Central memory CD4-positive, alpha-beta T cell (primary cell): ENCODE measurements at regions not wholly inside any gene's neighbourhood (a gene's known extent, or its start where the extent isn't known, plus 50 kb on each side); places are given as distances from the start of the nearest gene placed in this dataset.
"Not testable (repeated sequence)": the region's sequence is repeated elsewhere in the genome, so short reads cannot be mapped to it uniquely, and the experiment has no call there.

Experiments used
- DNase-seq: peaks from one replicate; pipeline ENCODE4 v3.0.0; 2022

- no peak for DNase-seq
These were observed 184.4 kb downstream of the FCRL5 start for GRCh38 chr1:157367870-157368269.

GRCh38 chr1:157367091-157367739, 185.1 kb downstream of the FCRL5 start:
- DNase-seq, result no peak

GRCh38 chr1:157364612-157365011, 187.7 kb downstream of the FCRL5 start:
- no peak for DNase-seq

- no peak for DNase-seq
These were observed 188.6 kb downstream of the FCRL5 start for GRCh38 chr1:157363660-157364140.

GRCh38 chr1:157360023-157360390, 192.3 kb downstream of the FCRL5 start:
- DNase-seq, result no peak

GRCh38 chr1:157359314-157360022, 192.8 kb downstream of the FCRL5 start:
- no peak for DNase-seq

- no peak for DNase-seq
These were observed 195.2 kb downstream of the FCRL5 start for GRCh38 chr1:157357111-157357510.

- DNase-seq, result no peak
These were observed 195.7 kb downstream of the FCRL5 start for GRCh38 chr1:157356601-157357000.

- DNase-seq, result no peak
These were observed 198.8 kb downstream of the FCRL5 start for GRCh38 chr1:157353546-157353945.

- DNase-seq, result no peak
These were observed 199.4 kb downstream of the FCRL5 start for GRCh38 chr1:157352817-157353408.

- no peak for DNase-seq
These were observed 200.1 kb downstream of the FCRL5 start for GRCh38 chr1:157352216-157352615.

- not testable (repeated sequence) for DNase-seq
These were observed 200.5 kb downstream of the FCRL5 start for GRCh38 chr1:157351800-157352199.

- DNase-seq, result no peak
These were observed 203.5 kb downstream of the FCRL5 start for GRCh38 chr1:157348538-157349480.

- no peak for DNase-seq
These were observed 204.8 kb downstream of the FCRL5 start for GRCh38 chr1:157347506-157347905.

- DNase-seq, result not testable (repeated sequence)
These were observed 199.6 kb upstream of the ETV3 start for GRCh38 chr1:157337785-157338184.

GRCh38 chr1:157335056-157335455, 196.9 kb upstream of the ETV3 start:
- DNase-seq, result no peak

GRCh38 chr1:157334041-157334440, 195.8 kb upstream of the ETV3 start:
- DNase-seq, result no peak

GRCh38 chr1:157330177-157330576, 192.0 kb upstream of the ETV3 start:
- DNase-seq, result not testable (repeated sequence)

- DNase-seq, result not testable (repeated sequence)
These were observed 189.9 kb upstream of the ETV3 start for GRCh38 chr1:157328120-157328519.

- DNase-seq, result no peak
These were observed 188.1 kb upstream of the ETV3 start for GRCh38 chr1:157326173-157326859.

- DNase-seq, result no peak
These were observed 187.0 kb upstream of the ETV3 start for GRCh38 chr1:157325220-157325619.

GRCh38 chr1:157321972-157322371, 183.8 kb upstream of the ETV3 start:
- DNase-seq, result not testable (repeated sequence)
